Peyer's patch (tissue), 4 donors: ENCODE measurements at regions not wholly inside any gene's neighbourhood (a gene's known extent, or its start where the extent isn't known, plus 50 kb on each side); places are given as distances from the start of the nearest gene placed in this dataset.

Experiments used
- POLR2A ChIP-seq, 2 donors: fragments of 450-650 bp; IDR thresholded peaks; one replicate each; pipeline ENCODE4 v1.5.1; 2017; ENCODE audit warnings: antibody characterized with exemption in 2 of 2, mild to moderate bottlenecking in 2 of 2, moderate library complexity in 2 of 2
- TF ChIP-seq, protein P1 (sequence below), 6 experiments: fragments of 450-650 bp in 4 of 6; fragments of 200-600 bp in 2 of 6; sonication (generic) in 1 of 6; IDR thresholded peaks; one replicate each; pipeline ENCODE4 v1.5.1; 2017 to 2019; ENCODE audit warnings: antibody characterized with exemption in 6 of 6, mild to moderate bottlenecking in 3 of 6, moderate library complexity in 1 of 6

DNA sequence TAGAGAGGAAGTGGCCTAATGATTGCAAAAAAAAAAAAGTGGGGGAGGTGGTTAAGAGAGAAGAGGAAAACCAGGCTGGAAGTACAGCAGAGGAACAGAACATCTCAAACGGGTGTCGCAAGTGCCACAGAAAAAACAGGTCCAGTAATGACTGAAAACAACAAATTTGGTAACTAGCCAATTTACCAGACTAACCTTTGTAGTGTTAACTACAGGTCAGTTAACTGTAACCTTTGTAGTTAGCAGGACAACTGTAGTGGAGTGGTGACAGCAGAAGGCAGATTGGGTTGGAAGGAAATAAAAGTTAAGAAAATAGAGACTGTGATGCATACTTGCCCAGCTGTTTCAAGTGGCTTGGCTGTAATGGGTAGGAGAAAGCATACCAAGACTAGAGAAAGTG, 91.4 kb upstream of the CHST9 start:
- TF ChIP-seq, protein P1, sequence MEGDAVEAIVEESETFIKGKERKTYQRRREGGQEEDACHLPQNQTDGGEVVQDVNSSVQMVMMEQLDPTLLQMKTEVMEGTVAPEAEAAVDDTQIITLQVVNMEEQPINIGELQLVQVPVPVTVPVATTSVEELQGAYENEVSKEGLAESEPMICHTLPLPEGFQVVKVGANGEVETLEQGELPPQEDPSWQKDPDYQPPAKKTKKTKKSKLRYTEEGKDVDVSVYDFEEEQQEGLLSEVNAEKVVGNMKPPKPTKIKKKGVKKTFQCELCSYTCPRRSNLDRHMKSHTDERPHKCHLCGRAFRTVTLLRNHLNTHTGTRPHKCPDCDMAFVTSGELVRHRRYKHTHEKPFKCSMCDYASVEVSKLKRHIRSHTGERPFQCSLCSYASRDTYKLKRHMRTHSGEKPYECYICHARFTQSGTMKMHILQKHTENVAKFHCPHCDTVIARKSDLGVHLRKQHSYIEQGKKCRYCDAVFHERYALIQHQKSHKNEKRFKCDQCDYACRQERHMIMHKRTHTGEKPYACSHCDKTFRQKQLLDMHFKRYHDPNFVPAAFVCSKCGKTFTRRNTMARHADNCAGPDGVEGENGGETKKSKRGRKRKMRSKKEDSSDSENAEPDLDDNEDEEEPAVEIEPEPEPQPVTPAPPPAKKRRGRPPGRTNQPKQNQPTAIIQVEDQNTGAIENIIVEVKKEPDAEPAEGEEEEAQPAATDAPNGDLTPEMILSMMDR (IDR thresholded peaks at IDR 0.05) = no peak
- TF ChIP-seq POLR2A (IDR thresholded peaks at IDR 0.05) = no peak
